SIG-M5 treated with dmso at 0.1 percent for 504 hours (cell line): ENCODE measurements at regions not wholly inside any gene's neighbourhood (a gene's known extent, or its start where the extent isn't known, plus 50 kb on each side); places are given as distances from the start of the nearest gene placed in this dataset.
"Not testable (repeated sequence)": the region's sequence is repeated elsewhere in the genome, so short reads cannot be mapped to it uniquely, and the experiment has no call there.

Experiments
- DNase-seq: peaks from one replicate; lab custom pipeline; 2025; ENCODE audit not compliant: unreplicated experiment; lab: John Stamatoyannopoulos, UW

GRCh38 chr4:189832528-189832927 lies 108.1 kb upstream of the FRG1 start:
- no peak for DNase-seq

- no peak for DNase-seq
These were observed 106.1 kb upstream of the FRG1 start for GRCh38 chr4:189834616-189835015.

GRCh38 chr4:189835505-189835904 lies 105.2 kb upstream of the FRG1 start:
- DNase-seq = no peak

GRCh38 chr4:189837471-189837870 lies 103.2 kb upstream of the FRG1 start:
- DNase-seq = no peak

GRCh38 chr4:189838821-189839497 lies 101.7 kb upstream of the FRG1 start:
- no peak for DNase-seq

- DNase-seq = no peak
These were observed 100.3 kb upstream of the FRG1 start for GRCh38 chr4:189840356-189840755.

GRCh38 chr4:189843413-189844009 lies 97.2 kb upstream of the FRG1 start:
- DNase-seq = no peak

GRCh38 chr4:189845145-189845846 lies 95.4 kb upstream of the FRG1 start:
- DNase-seq = no peak

GRCh38 chr4:189846094-189846493 lies 94.6 kb upstream of the FRG1 start:
- DNase-seq = not testable (repeated sequence)

- DNase-seq = not testable (repeated sequence)
These were observed 94.1 kb upstream of the FRG1 start for GRCh38 chr4:189846608-189847007.

GRCh38 chr4:189848672-189849071 lies 92.0 kb upstream of the FRG1 start:
- DNase-seq = not testable (repeated sequence)

- no peak for DNase-seq
These were observed 90.3 kb upstream of the FRG1 start for GRCh38 chr4:189850239-189850856.

- DNase-seq = no peak
These were observed 82.2 kb upstream of the FRG1 start for GRCh38 chr4:189858435-189858834.

GRCh38 chr4:189861101-189861500 lies 79.6 kb upstream of the FRG1 start:
- DNase-seq = no peak

- no peak for DNase-seq
These were observed 71.4 kb upstream of the FRG1 start for GRCh38 chr4:189869236-189869635.

- DNase-seq = no peak
These were observed 70.0 kb upstream of the FRG1 start for GRCh38 chr4:189870511-189871234.

GRCh38 chr4:189874591-189874990 lies 66.1 kb upstream of the FRG1 start:
- DNase-seq = no peak

GRCh38 chr4:189881190-189881589 lies 59.5 kb upstream of the FRG1 start:
- not testable (repeated sequence) for DNase-seq

GRCh38 chr4:189888407-189888806 lies 52.3 kb upstream of the FRG1 start:
- not testable (repeated sequence) for DNase-seq
